PC-3 (cell line): ENCODE measurements at regions not wholly inside any gene's neighbourhood (a gene's known extent, or its start where the extent isn't known, plus 50 kb on each side); places are given as distances from the start of the nearest gene placed in this dataset.

ENCODE experiments used
- ATAC-seq: fragments of 200-7000 bp; cut with Tn5 transposase; 2 replicates; pipeline ENCODE4 v1.9.1; 2020; ENCODE audit warnings: mild to moderate bottlenecking, moderate library complexity
- BruUV-seq: library from RNA; stranded (reverse); fragments of 400-500 nt; replicated peaks from 2 replicates; lab custom pipeline; 2021; lab: Mats Ljungman, UMichigan
- CTCF ChIA-PET: fragments of 300-600 bp; sonication (Branson Sonifier 250); formaldehyde crosslinking; loops from one replicate; lab custom pipeline; 2022; ENCODE audit warnings: antibody characterized with exemption; lab: Charles Lee
- POLR2A ChIA-PET: fragments of 300-600 bp; sonication (Branson Sonifier 250); formaldehyde crosslinking; loops from one replicate; lab custom pipeline; 2022; ENCODE audit warnings: antibody characterized with exemption; ENCODE audit not compliant: unreplicated experiment; lab: Charles Lee
- DNase-seq: peaks from one replicate; pipeline ENCODE4 v3.0.0-alpha.2; 2015
- H2AFZ ChIP-seq: fragments of 300-600 bp; sonication (generic); 2 replicates; pipeline ENCODE4 v1.6.0; 2016; ENCODE audit warnings: antibody characterized with exemption, low read length
- H3F3A ChIP-seq: fragments of 300-600 bp; sonication (generic); one replicate; pipeline ENCODE4 v1.6.0; 2017; ENCODE audit warnings: antibody characterized with exemption, low read length, control low read depth, mild to moderate bottlenecking; ENCODE audit not compliant: unreplicated experiment
- H3K27ac ChIP-seq: fragments of 300-600 bp; sonication (generic); 2 replicates; pipeline ENCODE4 v1.5.1; 2016; ENCODE audit warnings: mild to moderate bottlenecking, low read length
- H3K27me3 ChIP-seq: fragments of 300-600 bp; sonication (generic); 2 replicates; pipeline ENCODE4 v1.6.1; 2016; ENCODE audit warnings: low read length, mixed read lengths
- H3K36me3 ChIP-seq: fragments of 300-600 bp; sonication (generic); 2 replicates; pipeline ENCODE4 v1.6.1; 2016; ENCODE audit warnings: low read depth, mixed run types, low read length, mixed read lengths
- H3K4me1 ChIP-seq: fragments of 300-600 bp; sonication (generic); 2 replicates; pipeline ENCODE4 v1.5.1; 2016; ENCODE audit warnings: low read length; ENCODE audit not compliant: insufficient read depth
- H3K4me2 ChIP-seq: fragments of 300-600 bp; sonication (generic); 2 replicates; pipeline ENCODE4 v1.6.0; 2016; ENCODE audit warnings: low read length
- H3K4me3 ChIP-seq: fragments of 300-600 bp; sonication (generic); 2 replicates; pipeline ENCODE4 v1.5.1; 2016; ENCODE audit warnings: mild to moderate bottlenecking, low read length, mixed read lengths
- H3K79me2 ChIP-seq: fragments of 300-600 bp; sonication (generic); 2 replicates; pipeline ENCODE4 v1.6.1; 2017; ENCODE audit warnings: low read length, mixed read lengths
- H3K9ac ChIP-seq: fragments of 300-600 bp; sonication (generic); 2 replicates; pipeline ENCODE4 v1.6.0; 2016; ENCODE audit warnings: mild to moderate bottlenecking, low read length
- H3K9me2 ChIP-seq: fragments of 300-600 bp; sonication (generic); replicated peaks from 2 replicates; pipeline ENCODE4 v1.6.1; 2016; ENCODE audit warnings: mixed run types, low read length, mixed read lengths
- H3K9me3 ChIP-seq: fragments of 300-600 bp; sonication (generic); 2 replicates; pipeline ENCODE4 v1.6.1; 2016; ENCODE audit warnings: low read length, mixed read lengths
- H4K20me1 ChIP-seq: fragments of 300-600 bp; sonication (generic); 2 replicates; pipeline ENCODE4 v1.6.1; 2016; ENCODE audit warnings: low read length, mixed read lengths
- CTCF ChIP-seq: fragments of 300-600 bp; sonication (generic); conservative IDR thresholded peaks from 2 replicates; pipeline ENCODE4 v1.5.1; 2017; ENCODE audit warnings: antibody characterized with exemption, low read depth, mild to moderate bottlenecking, low read length
- EZH2 ChIP-seq: fragments of 300-600 bp; sonication (generic); IDR thresholded peaks from one replicate; pipeline ENCODE4 v1.6.1; 2017; ENCODE audit warnings: antibody characterized with exemption, mild to moderate bottlenecking, low read length; ENCODE audit not compliant: unreplicated experiment
- EZH2phosphoT487 ChIP-seq: fragments of 300-600 bp; sonication (generic); IDR thresholded peaks from 2 replicates; pipeline ENCODE4 v1.6.1; 2018; ENCODE audit warnings: mild to moderate bottlenecking, antibody characterized with exemption, low read length, borderline replicate concordance
- intact Hi-C: fragments of 100-400 bp; cut with micrococcal nuclease; formaldehyde crosslinking; loops from 2 replicates; pipeline ENCODE4 v1.9.0; 2023

GRCh38 chr5:161093100-161093499, 241.1 kb upstream of the ATP10B start:
- no peak overlapping the region for H3K4me2 ChIP-seq
- DNase-seq, result no peak
- H3K4me1 ChIP-seq, result no peaks in the 10 kb centered on the region
- H3K9ac ChIP-seq, result no peak overlapping the region
- TF ChIP-seq CTCF, result no peak
- no peak for TF ChIP-seq EZH2
- TF ChIP-seq EZH2phosphoT487, result no peak
- no peaks in the 10 kb centered on the region for H3K79me2 ChIP-seq
- ChIA-PET CTCF (no interaction called here), POLR2A (no interaction called here)
- BruUV-seq, result no TSS peak
- H4K20me1 ChIP-seq, result no peaks in the 10 kb centered on the region
- no peaks in the 10 kb centered on the region for H3K9me2 ChIP-seq
- no peaks in the 10 kb centered on the region for H3K27me3 ChIP-seq
- H3K36me3 ChIP-seq, result no peaks in the 10 kb centered on the region
- H3K27ac ChIP-seq, result no peak overlapping the region
- H3K9me3 ChIP-seq, result 0 out of 2 replicates have a peak, but pooled peaks cover 8% of the 10 kb centered on the region
- H2AFZ ChIP-seq, result no peak overlapping the region
- no peak overlapping the region for H3K4me3 ChIP-seq
- no peak for ATAC-seq
- intact Hi-C loops, result no loop called here
- H3F3A ChIP-seq, result no peaks in the 10 kb centered on the region

GRCh38 chr5:161089569-161089968, 237.6 kb upstream of the ATP10B start:
- no peak overlapping the region for H3K9ac ChIP-seq
- no peak overlapping the region for H3K27ac ChIP-seq
- no peak overlapping the region for H3K4me3 ChIP-seq
- no peaks in the 10 kb centered on the region for H3K4me1 ChIP-seq
- 0 out of 2 replicates have a peak, but pooled peaks cover 8% of the 10 kb centered on the region for H3K9me3 ChIP-seq
- DNase-seq (no peak), ATAC-seq (no peak)
- no peaks in the 10 kb centered on the region for H3K9me2 ChIP-seq
- no peaks in the 10 kb centered on the region for H3K79me2 ChIP-seq
- H3K4me2 ChIP-seq, result no peak overlapping the region
- no peaks in the 10 kb centered on the region for H4K20me1 ChIP-seq
- intact Hi-C loops, result no loop called here
- no peaks in the 10 kb centered on the region for H3F3A ChIP-seq
- H3K27me3 ChIP-seq, result no peaks in the 10 kb centered on the region
- BruUV-seq, result no TSS peak
- H3K36me3 ChIP-seq, result no peaks in the 10 kb centered on the region
- ChIA-PET CTCF (no interaction called here), POLR2A (no interaction called here)
- TF ChIP-seq EZH2phosphoT487 (no peak), CTCF (no peak), EZH2 (no peak)
- no peak overlapping the region for H2AFZ ChIP-seq

- no peaks in the 10 kb centered on the region for H3K4me1 ChIP-seq
- H3K27ac ChIP-seq, result no peak overlapping the region
- H3K9me3 ChIP-seq, result peaks cover 21% of the 10 kb centered on the region; the same call in 1 of the 2 replicates
- H3K36me3 ChIP-seq, result no peaks in the 10 kb centered on the region
- intact Hi-C loops, result no loop called here
- no peaks in the 10 kb centered on the region for H3K9me2 ChIP-seq
- no peak overlapping the region for H3K4me2 ChIP-seq
- POLR2A ChIA-PET, result no interaction called here
- no peaks in the 10 kb centered on the region for H4K20me1 ChIP-seq
- no peaks in the 10 kb centered on the region for H3K27me3 ChIP-seq
- no peak for DNase-seq
- H2AFZ ChIP-seq, result no peak overlapping the region
- CTCF ChIA-PET, result no interaction called here
- no peaks in the 10 kb centered on the region for H3F3A ChIP-seq
- H3K9ac ChIP-seq, result no peak overlapping the region
- TF ChIP-seq EZH2phosphoT487, result no peak
- no peak for TF ChIP-seq CTCF
- no peak for TF ChIP-seq EZH2
- BruUV-seq, result no TSS peak
- no peak overlapping the region for H3K4me3 ChIP-seq
- no peak for ATAC-seq
- no peaks in the 10 kb centered on the region for H3K79me2 ChIP-seq
Measured at GRCh38 chr5:161086461-161086860, 234.4 kb upstream of the ATP10B start.
